K562 (cell line): ENCODE measurements at regions not wholly inside any gene's neighbourhood (a gene's known extent, or its start where the extent isn't known, plus 50 kb on each side); places are given as distances from the start of the nearest gene placed in this dataset.

Source experiments
- ATAC-seq: fragments of 200-7000 bp; cut with Tn5 transposase; 3 replicates; pipeline ENCODE4 v1.9.1; 2020; ENCODE audit warnings: moderate library complexity
- BruUV-seq: library from RNA; stranded (reverse); fragments of 400-500 nt; replicated peaks from 2 replicates; lab custom pipeline; 2021; lab: Mats Ljungman, UMichigan
- CTCF ChIA-PET: fragments of 300-600 bp; formaldehyde crosslinking; extraction: SDS; loops from one replicate; lab custom pipeline; 2021; ENCODE audit warnings: low intra/inter-chr PET ratio; lab: Yijun Ruan, JAX
- POLR2A ChIA-PET: fragments of 300-600, 350-650 bp; sonication (Branson Sonifier 250); formaldehyde crosslinking; extraction: SDS; loops from one replicate; lab custom pipeline; 2021; ENCODE audit warnings: antibody characterized with exemption, inconsistent platforms; lab: Yijun Ruan, JAX
- DNase-seq, 4 experiments: peaks; one replicate each; pipeline versions ENCODE4 v3.0.0 to v3.0.0-alpha.2; 2011 to 2018; ENCODE audit warnings: low spot score in 3 of 4, mixed read lengths in 3 of 4; ENCODE audit errors: extremely low read depth in 1 of 4
- FAIRE-seq: peaks from 2 replicates; lab custom pipeline; 2011; peaks lifted over from hg19 to GRCh38; lab: Jason Lieb, UNC
- H2AFZ ChIP-seq: 2 replicates; pipeline ENCODE4 v1.6.0; 2011; ENCODE audit warnings: low read depth, low read length, control low read depth, inconsistent platforms
- H3K27ac ChIP-seq: fragments of 200-600 bp; 3 replicates; pipeline ENCODE4 v1.8.0; 2011; ENCODE audit warnings: low read depth, mild to moderate bottlenecking, control low read depth, inconsistent platforms, low read length, moderate library complexity, mixed read lengths; ENCODE audit errors: extremely low read depth
- H3K27me3 ChIP-seq, 2 experiments: fragments of 300-600 bp in 1 of 2; 2 replicates in 1 of 2; 3 replicates in 1 of 2; pipeline versions ENCODE4 v1.6.0 to v1.8.0; 2011; ENCODE audit warnings: inconsistent platforms in 2 of 2, low read length in 2 of 2, mild to moderate bottlenecking in 1 of 2, mixed read lengths in 1 of 2, moderate library complexity in 1 of 2; ENCODE audit not compliant: control insufficient read depth in 2 of 2, insufficient read depth in 2 of 2
- H3K36me3 ChIP-seq: fragments of 300-600 bp; 3 replicates; pipeline ENCODE4 v1.8.0; 2011; ENCODE audit warnings: mild to moderate bottlenecking, low read length, inconsistent platforms; ENCODE audit not compliant: control insufficient read depth, insufficient read depth
- H3K4me1 ChIP-seq, 2 experiments: fragments of 200-600 bp in 1 of 2; replicated peaks in 1 of 2; 2 replicates in 1 of 2; 3 replicates in 1 of 2; pipeline versions ENCODE4 v1.5.1 to v1.8.0; 2011; ENCODE audit warnings: inconsistent platforms in 2 of 2, low read length in 2 of 2, mild to moderate bottlenecking in 1 of 2, mixed read lengths in 1 of 2, moderate library complexity in 1 of 2; ENCODE audit not compliant: control insufficient read depth in 2 of 2, insufficient read depth in 2 of 2
- H3K4me2 ChIP-seq: 2 replicates; pipeline ENCODE4 v1.6.1; 2011; ENCODE audit warnings: low read length, control low read depth, inconsistent platforms, mixed read lengths; ENCODE audit not compliant: insufficient read depth
- H3K4me3 ChIP-seq: fragments of 200-600 bp; sonication (generic), shearing (Covaris generic); 2 replicates; pipeline ENCODE4 v1.5.1; 2016; ENCODE audit warnings: control low read depth, inconsistent platforms
- H3K79me2 ChIP-seq: fragments of 200-600 bp; 3 replicates; pipeline ENCODE4 v1.8.0; 2011; ENCODE audit warnings: low read length, inconsistent platforms; ENCODE audit not compliant: control insufficient read depth, insufficient read depth
- H3K9ac ChIP-seq, 2 experiments: 2 replicates each; pipeline versions ENCODE4 v1.6.0 to v1.6.1; 2011; ENCODE audit warnings: low read depth in 2 of 2, low read length in 2 of 2, control low read depth in 1 of 2, inconsistent platforms in 1 of 2, mild to moderate bottlenecking in 1 of 2, mixed read lengths in 1 of 2; ENCODE audit not compliant: insufficient read depth in 1 of 2
- H3K9me1 ChIP-seq: one replicate; pipeline ENCODE4 v1.6.0; 2011; ENCODE audit warnings: inconsistent platforms, mild to moderate bottlenecking, low read length, moderate library complexity; ENCODE audit not compliant: control insufficient read depth, insufficient read depth
- H3K9me3 ChIP-seq: replicated peaks from 2 replicates; pipeline ENCODE4 v1.5.1; 2011; ENCODE audit warnings: low read depth, low read length, inconsistent platforms; ENCODE audit not compliant: control insufficient read depth, insufficient read depth
- H4K20me1 ChIP-seq: replicated peaks from 2 replicates; pipeline ENCODE4 v1.6.1; 2011; ENCODE audit warnings: low read length, inconsistent platforms, mixed read lengths; ENCODE audit not compliant: control insufficient read depth, insufficient read depth
- BCL6 ChIP-seq: fragments of 250-450 bp; sonication (Bioruptor Pico); IDR thresholded peaks from 2 replicates; pipeline ENCODE4 v1.4.0; 2020
- BMI1 ChIP-seq: fragments of 150-350 bp; IDR thresholded peaks from 2 replicates; pipeline ENCODE4 v1.6.1; 2014; ENCODE audit warnings: low read length
- CCAR2 ChIP-seq: fragments of 200-400 bp; formaldehyde crosslinking; IDR thresholded peaks from 2 replicates; pipeline ENCODE4 v1.6.1; 2017; ENCODE audit warnings: mild to moderate bottlenecking, low read depth, low read length
- CHD4 ChIP-seq: fragments of 200-600 bp; sonication (generic); IDR thresholded peaks from 3 replicates; pipeline ENCODE4 v1.6.1; 2012; ENCODE audit warnings: low read depth, mild to moderate bottlenecking, mixed read lengths, low read length, inconsistent platforms; ENCODE audit not compliant: insufficient read depth, insufficient replicate concordance, poor library complexity, severe bottlenecking
- CTCF ChIP-seq, 3 experiments: IDR thresholded peaks in 2 of 3; conservative IDR thresholded peaks in 1 of 3; 2 replicates each; pipeline ENCODE4 v1.5.1; 2011 to 2012; ENCODE audit warnings: low read length in 3 of 3, mild to moderate bottlenecking in 3 of 3, control low read depth in 2 of 3, improper control_type of control experiment in 1 of 3, inconsistent platforms in 1 of 3, low read depth in 1 of 3, mixed read lengths in 1 of 3, moderate library complexity in 1 of 3; ENCODE audit not compliant: insufficient read depth in 2 of 3
- KAT8 ChIP-seq: fragments of 450-650 bp; IDR thresholded peaks from 2 replicates; pipeline ENCODE4 v1.6.1; 2016; ENCODE audit warnings: low read depth, mild to moderate bottlenecking
- RREB1 ChIP-seq: fragments of 250-450 bp; sonication (Bioruptor Pico); IDR thresholded peaks from 2 replicates; pipeline ENCODE4 v1.4.0; 2020
- TRIM25 ChIP-seq: fragments of 450-650 bp; IDR thresholded peaks from 2 replicates; pipeline ENCODE4 v1.7.0; 2016; ENCODE audit warnings: borderline replicate concordance
- ZNF124 ChIP-seq: sonication (generic); formaldehyde crosslinking; IDR thresholded peaks from 2 replicates; pipeline ENCODE4 v1.8.1; 2022; ENCODE audit warnings: missing genetic modification reagents
- ZNF277 ChIP-seq: fragments of 250-450 bp; sonication (Bioruptor Pico); IDR thresholded peaks from 2 replicates; pipeline ENCODE4 v1.8.0; 2022; ENCODE audit warnings: inconsistent platforms, mild to moderate bottlenecking, moderate library complexity, borderline replicate concordance
- ZNF444 ChIP-seq: fragments of 250-450 bp; sonication (Bioruptor Pico); IDR thresholded peaks from 2 replicates; pipeline ENCODE4 v1.4.0; 2020; ENCODE audit warnings: mild to moderate bottlenecking, moderate library complexity
- ZNF764 ChIP-seq: fragments of 250-450 bp; sonication (Bioruptor Pico); IDR thresholded peaks from 2 replicates; pipeline ENCODE4 v1.4.0; 2020; ENCODE audit warnings: low read depth, mild to moderate bottlenecking, moderate library complexity
- WGBS: fragments of 100-300 bp; shearing (Covaris generic); methylation state at CpG from one replicate; pipeline ENCODE4 v1.1.6; 2016; ENCODE audit warnings: low coverage, mixed read lengths; ENCODE audit not compliant: insufficient coverage; ENCODE audit errors: missing lambda C conversion rate; 5-methylcytosine and 5-hydroxymethylcytosine counted together
- in situ Hi-C: fragments of 300-500 bp; cut with MboI; formaldehyde crosslinking; loops from 4 replicates; pipeline ENCODE4 v1.15.0; 2018; ENCODE audit warnings: inconsistent platforms, mixed read lengths
- intact Hi-C: fragments of 100-400 bp; cut with micrococcal nuclease; formaldehyde crosslinking; loops from 2 replicates; pipeline ENCODE4 v1.14.2; 2022

GRCh38 chr7:45294559-45294958 is 137.0 kb downstream of the RAMP3 start:
- no peak overlapping the region for H3K27ac ChIP-seq
- no peaks in the 10 kb centered on the region for H3K9me3 ChIP-seq
- ATAC-seq (no peak), DNase-seq (no peak), FAIRE-seq (no peak)
- no peaks in the 10 kb centered on the region for H3K4me1 ChIP-seq
- CTCF ChIA-PET, result no interaction called here
- no peaks in the 10 kb centered on the region for H3K36me3 ChIP-seq
- intact Hi-C loops (no loop called here), in situ Hi-C loops (no loop called here)
- H3K4me2 ChIP-seq, result no peak overlapping the region
- peaks cover 0 to 16% of the 10 kb centered on the region in 2 experiments; a peak in 2 of 5 replicates for H3K27me3 ChIP-seq
- H3K9ac ChIP-seq, result no peak overlapping the region
- no peaks in the 10 kb centered on the region for H4K20me1 ChIP-seq
- 0% methylated on average over 4 of the region's 4 CpGs for WGBS
- BruUV-seq, result no TSS peak
- POLR2A ChIA-PET, result no interaction called here
- no peaks in the 10 kb centered on the region for H3K79me2 ChIP-seq
- H2AFZ ChIP-seq, result no peak overlapping the region
- no peak overlapping the region for H3K4me3 ChIP-seq
- H3K9me1 ChIP-seq, result no peaks in the 10 kb centered on the region
- TF ChIP-seq BMI1 (no peak), CCAR2 (no peak), KAT8 (no peak), ZNF124 (CRISPR knock-in tag) (no peak), CTCF (IDR thresholded peaks at IDR 0.05 in 2 of 3, conservative IDR thresholded peaks at IDR 0.05 in 1 of 3; ENCODE audit: insufficient read depth in 2 of 3, low read depth in 1 of 3, low read length in 3 of 3) (no peak), ZNF444 (CRISPR knock-in tag) (no peak), TRIM25 (no peak), ZNF277 (CRISPR knock-in tag) (no peak), ZNF764 (CRISPR knock-in tag) (no peak), RREB1 (CRISPR knock-in tag) (no peak), BCL6 (CRISPR knock-in tag) (no peak), CHD4 (no peak)
